Type B pancreatic cell (in vitro differentiated cells): ENCODE measurements at regions not wholly inside any gene's neighbourhood (a gene's known extent, or its start where the extent isn't known, plus 50 kb on each side); places are given as distances from the start of the nearest gene placed in this dataset.

ENCODE experiments used
- DNase-seq: peaks from one replicate; pipeline ENCODE4 v3.0.0; 2021; ENCODE audit warnings: mixed read lengths; ENCODE audit not compliant: unreplicated experiment; ENCODE audit errors: extremely low spot score
- H3K27ac Mint-ChIP-seq: 2 replicates; pipeline ENCODE4 v1.8.0; 2021; ENCODE audit warnings: mild to moderate bottlenecking, mixed read lengths
- H3K27me3 Mint-ChIP-seq: 2 replicates; pipeline ENCODE4 v1.8.0; 2021; ENCODE audit warnings: mixed read lengths
- H3K36me3 Mint-ChIP-seq: 2 replicates; pipeline ENCODE4 v1.8.0; 2021; ENCODE audit warnings: mixed read lengths
- H3K4me1 Mint-ChIP-seq: one replicate; pipeline ENCODE4 v1.8.0; 2021; ENCODE audit warnings: mixed read lengths; ENCODE audit not compliant: unreplicated experiment
- H3K4me3 Mint-ChIP-seq: 2 replicates; pipeline ENCODE4 v1.8.0; 2021; ENCODE audit warnings: mild to moderate bottlenecking, mixed read lengths
- H3K9me3 Mint-ChIP-seq: 2 replicates; pipeline ENCODE4 v1.8.0; 2021; ENCODE audit warnings: mixed read lengths
- CTCF ChIP-seq: fragments of 200-600 bp; sonication (generic); conservative IDR thresholded peaks from 2 replicates; pipeline ENCODE4 v1.5.0; 2021; ENCODE audit warnings: antibody characterized with exemption, mild to moderate bottlenecking

GRCh38 chr9:7508516-7508915 is 291.1 kb downstream of the DMAC1 start:
- Mint-ChIP-seq H3K36me3 (no peaks in the 10 kb centered on the region), H3K9me3 (peaks cover 16% of the 10 kb centered on the region), H3K4me3 (no peak overlapping the region), H3K4me1 (peaks cover 27% of the 10 kb centered on the region), H3K27ac (no peak overlapping the region), H3K27me3 (no peaks in the 10 kb centered on the region)
- DNase-seq, result no peak
- TF ChIP-seq CTCF, result no peak

- no peak overlapping the region for H3K27ac Mint-ChIP-seq
- no peak for TF ChIP-seq CTCF
- peaks cover 16% of the 10 kb centered on the region for H3K9me3 Mint-ChIP-seq
- no peaks in the 10 kb centered on the region for H3K36me3 Mint-ChIP-seq
- H3K4me1 Mint-ChIP-seq, result peaks cover 29% of the 10 kb centered on the region
- H3K4me3 Mint-ChIP-seq, result no peak overlapping the region
- no peak for DNase-seq
- no peaks in the 10 kb centered on the region for H3K27me3 Mint-ChIP-seq
Measured at GRCh38 chr9:7507566-7508270, 291.9 kb downstream of the DMAC1 start.

- DNase-seq, result no peak
- TF ChIP-seq CTCF, result no peak
- H3K4me1 Mint-ChIP-seq, result peaks cover 32% of the 10 kb centered on the region
- H3K27me3 Mint-ChIP-seq, result no peaks in the 10 kb centered on the region
- H3K4me3 Mint-ChIP-seq, result no peak overlapping the region
- H3K27ac Mint-ChIP-seq, result no peak overlapping the region
- peaks cover 16% of the 10 kb centered on the region for H3K9me3 Mint-ChIP-seq
- no peaks in the 10 kb centered on the region for H3K36me3 Mint-ChIP-seq
Measured at GRCh38 chr9:7507026-7507425, 292.6 kb downstream of the DMAC1 start.

GRCh38 chr9:7500521-7500920 is 299.1 kb downstream of the DMAC1 start:
- Mint-ChIP-seq H3K4me1 (peaks cover 5% of the 10 kb centered on the region), H3K27me3 (no peaks in the 10 kb centered on the region), H3K36me3 (peaks cover 4% of the 10 kb centered on the region), H3K27ac (no peak overlapping the region), H3K9me3 (peaks cover 21% of the 10 kb centered on the region), H3K4me3 (no peak overlapping the region)
- no peak for DNase-seq
- no peak for TF ChIP-seq CTCF

- peaks cover 4% of the 10 kb centered on the region for H3K36me3 Mint-ChIP-seq
- DNase-seq, result no peak
- H3K4me3 Mint-ChIP-seq, result no peak overlapping the region
- H3K4me1 Mint-ChIP-seq, result peaks cover 28% of the 10 kb centered on the region
- no peak overlapping the region for H3K27ac Mint-ChIP-seq
- no peak for TF ChIP-seq CTCF
- no peaks in the 10 kb centered on the region for H3K27me3 Mint-ChIP-seq
- H3K9me3 Mint-ChIP-seq, result peaks cover 5% of the 10 kb centered on the region
Measured at GRCh38 chr9:7491641-7492040, 307.9 kb downstream of the DMAC1 start.
